GM12892 (cell line): ENCODE measurements at regions not wholly inside any gene's neighbourhood (a gene's known extent, or its start where the extent isn't known, plus 50 kb on each side); places are given as distances from the start of the nearest gene placed in this dataset.
"Not testable (repeated sequence)": the region's sequence is repeated elsewhere in the genome, so short reads cannot be mapped to it uniquely, and the experiment has no call there.

Source experiments
- DNase-seq: peaks from one replicate; pipeline ENCODE4 v3.0.0; 2011; ENCODE audit not compliant: insufficient read length
- FAIRE-seq: peaks from 2 replicates; lab custom pipeline; 2011; peaks lifted over from hg19 to GRCh38; lab: Jason Lieb, UNC
- POLR2A ChIP-seq: IDR thresholded peaks from 2 replicates; pipeline ENCODE4 v1.6.1; 2011; ENCODE audit warnings: low read depth, low read length, control low read depth
- POLR2AphosphoS5 ChIP-seq: IDR thresholded peaks from 2 replicates; pipeline ENCODE4 v1.6.1; 2011; ENCODE audit warnings: low read depth, low read length, control low read depth
- TAF1 ChIP-seq: IDR thresholded peaks from 2 replicates; pipeline ENCODE4 v1.6.1; 2011; ENCODE audit warnings: low read depth, mild to moderate bottlenecking, control low read depth, low read length, borderline replicate concordance

DNA sequence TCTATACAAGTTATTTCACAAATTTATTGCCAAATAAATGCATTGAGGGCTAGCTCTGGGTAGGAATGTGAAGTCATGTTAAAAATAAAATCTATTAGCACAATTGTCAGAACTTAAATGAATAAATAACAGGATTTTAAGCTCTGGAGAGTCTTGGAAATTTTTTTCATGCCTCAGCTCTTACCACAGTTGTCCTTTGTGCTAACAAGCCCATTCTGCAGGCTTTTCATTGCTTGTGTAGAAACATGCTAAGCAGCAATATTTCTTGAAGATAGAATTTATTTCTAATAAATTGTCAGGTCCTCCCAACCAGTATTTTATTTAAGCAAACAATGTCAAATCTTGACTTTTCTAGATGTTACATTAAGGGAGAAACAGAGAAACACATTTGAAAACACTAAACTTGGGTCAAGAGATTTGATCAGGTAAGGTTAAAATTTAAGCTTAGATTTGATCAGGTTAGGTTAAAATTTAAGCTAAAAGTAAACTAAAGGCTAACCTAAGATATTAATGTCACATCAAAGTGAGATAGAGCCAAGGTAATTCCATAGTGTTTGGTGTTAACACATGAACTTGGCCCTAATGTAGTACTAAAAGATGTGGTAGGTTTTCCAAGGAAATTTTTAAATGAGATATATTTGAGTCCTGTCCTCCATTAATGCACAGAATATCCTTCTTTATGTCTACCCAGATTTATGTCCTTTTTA lies 179.1 kb upstream of the IL1RAPL1 start:
- DNase-seq (no peak), FAIRE-seq (no peak)
- TF ChIP-seq POLR2AphosphoS5 (no peak), POLR2A (no peak), TAF1 (no peak)

DNA sequence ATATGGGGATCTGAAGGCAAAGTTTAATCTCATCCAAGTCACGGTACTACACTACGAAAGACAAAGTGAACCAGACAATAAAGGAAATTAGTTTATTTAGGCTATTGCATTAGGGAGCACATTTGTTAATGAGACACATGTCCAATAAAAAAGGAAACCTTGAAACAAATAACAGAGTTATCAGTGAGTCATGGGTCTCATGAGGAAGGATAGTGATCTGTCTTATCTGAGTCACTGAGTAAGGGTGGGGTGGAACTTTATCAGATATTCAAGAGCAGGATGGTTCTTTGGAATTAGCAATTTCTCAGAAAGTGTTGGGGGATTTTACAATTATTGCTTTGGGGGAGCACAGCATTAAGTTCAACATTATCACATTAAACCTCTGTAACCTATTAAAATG lies 188.9 kb upstream of the IL1RAPL1 start:
- no peak for FAIRE-seq
- TF ChIP-seq POLR2A: no peak
- TF ChIP-seq TAF1: no peak
- TF ChIP-seq POLR2AphosphoS5: no peak
- no peak for DNase-seq

DNA sequence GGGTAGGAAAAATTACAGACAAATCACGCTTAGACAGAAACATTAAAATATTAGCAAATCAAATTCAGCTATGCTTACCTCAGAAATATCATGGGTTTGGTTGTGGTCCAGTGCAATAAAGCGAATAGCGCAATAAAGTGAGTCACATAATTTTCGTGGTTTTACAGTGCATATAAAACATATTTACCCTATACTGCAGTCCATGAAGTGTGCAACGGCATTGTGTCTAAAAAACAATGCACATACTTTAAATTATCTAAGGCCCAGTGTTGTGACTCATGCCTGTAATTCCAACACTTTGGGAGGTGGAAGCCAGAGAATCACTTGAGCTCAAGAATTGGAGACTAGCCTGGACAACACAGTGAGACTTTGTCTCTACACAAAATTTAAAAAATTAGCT lies 195.7 kb upstream of the IL1RAPL1 start:
- no peak for TF ChIP-seq POLR2A
- no peak for TF ChIP-seq TAF1
- no peak for TF ChIP-seq POLR2AphosphoS5
- FAIRE-seq (no peak), DNase-seq (no peak)

DNA sequence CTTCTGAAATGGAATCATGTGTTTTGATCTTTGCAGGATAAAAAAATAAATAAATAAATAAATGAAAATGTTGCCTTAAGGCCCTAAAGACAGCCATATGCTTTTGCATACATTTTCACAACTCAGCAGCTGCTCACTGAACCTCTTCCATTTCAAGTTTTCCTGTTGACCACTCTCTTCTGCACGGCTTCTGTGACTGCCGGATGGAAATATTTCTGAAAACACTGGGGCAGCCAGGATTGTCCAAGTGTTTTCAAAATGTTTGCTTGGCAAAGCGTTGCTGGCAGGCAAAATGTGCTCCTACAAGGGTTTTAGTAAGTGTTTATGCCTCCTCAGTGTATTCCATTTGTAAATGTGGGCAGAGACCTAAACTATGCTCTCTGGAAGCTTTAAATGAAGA lies 208.1 kb upstream of the IL1RAPL1 start:
- FAIRE-seq (no peak), DNase-seq (no peak)
- TF ChIP-seq POLR2AphosphoS5 (no peak), TAF1 (no peak), POLR2A (no peak)

DNA sequence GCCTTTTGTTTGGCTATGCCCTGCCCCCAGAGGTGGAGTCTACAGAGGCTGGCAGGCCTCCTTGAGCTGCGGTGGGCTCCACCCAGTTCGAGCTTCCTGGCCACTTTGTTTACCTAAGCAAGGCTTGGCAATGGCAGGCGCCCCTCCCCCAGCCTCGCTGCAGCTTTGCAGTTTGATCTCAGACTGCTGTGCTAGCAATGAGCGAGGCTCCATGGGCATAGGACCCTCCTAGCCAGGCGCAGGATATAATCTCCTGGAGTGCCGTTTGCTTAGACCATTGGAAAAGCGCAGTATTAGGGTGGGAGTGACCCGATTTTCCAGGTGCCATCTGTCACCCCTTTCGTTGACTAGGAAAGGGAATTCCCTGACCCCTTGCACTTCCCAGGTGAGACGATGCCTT lies 219.6 kb upstream of the IL1RAPL1 start:
- DNase-seq, FAIRE-seq: not testable (repeated sequence)

DNA sequence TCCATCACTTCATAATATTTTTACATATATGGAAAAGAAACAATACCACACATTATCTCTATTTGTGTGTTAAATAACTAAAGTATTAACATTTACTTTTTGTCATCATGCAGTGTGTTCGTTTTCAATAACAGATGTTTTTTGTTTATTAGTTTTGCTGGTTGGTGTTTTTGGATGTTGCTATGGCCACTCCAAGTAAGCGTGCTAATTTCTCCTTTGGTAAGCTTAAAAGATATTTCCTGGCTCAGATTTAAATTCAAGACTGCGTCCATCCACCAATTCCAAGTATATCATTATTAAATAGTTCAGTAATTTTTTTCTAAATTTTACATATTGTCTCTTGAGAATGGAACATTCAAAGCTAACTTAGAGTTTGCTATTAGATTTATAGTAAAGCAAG lies 235.4 kb upstream of the IL1RAPL1 start:
- TF ChIP-seq POLR2A: no peak
- no peak for TF ChIP-seq TAF1
- no peak for DNase-seq
- no peak for FAIRE-seq

DNA sequence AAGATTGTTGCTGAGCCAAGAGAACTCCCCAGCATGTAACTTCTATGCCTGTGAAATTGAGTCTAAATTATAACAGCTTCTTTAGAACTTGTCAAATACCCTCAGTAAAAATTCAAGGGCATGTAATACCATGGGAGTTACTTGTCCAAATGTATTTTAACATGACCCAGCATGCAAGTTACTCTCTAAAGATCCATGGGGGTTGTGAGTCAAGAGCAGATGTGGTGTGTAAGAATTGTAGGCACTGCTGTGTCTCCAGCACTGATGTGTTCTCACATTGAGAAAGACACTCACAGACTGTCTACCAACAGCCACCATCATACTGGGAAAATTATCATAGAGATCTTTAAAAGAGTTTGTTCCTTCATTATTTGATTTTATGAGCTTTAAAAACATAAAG lies 237.4 kb upstream of the IL1RAPL1 start:
- FAIRE-seq (no peak), DNase-seq (no peak)
- no peak for TF ChIP-seq TAF1
- TF ChIP-seq POLR2AphosphoS5: no peak
- no peak for TF ChIP-seq POLR2A

DNA sequence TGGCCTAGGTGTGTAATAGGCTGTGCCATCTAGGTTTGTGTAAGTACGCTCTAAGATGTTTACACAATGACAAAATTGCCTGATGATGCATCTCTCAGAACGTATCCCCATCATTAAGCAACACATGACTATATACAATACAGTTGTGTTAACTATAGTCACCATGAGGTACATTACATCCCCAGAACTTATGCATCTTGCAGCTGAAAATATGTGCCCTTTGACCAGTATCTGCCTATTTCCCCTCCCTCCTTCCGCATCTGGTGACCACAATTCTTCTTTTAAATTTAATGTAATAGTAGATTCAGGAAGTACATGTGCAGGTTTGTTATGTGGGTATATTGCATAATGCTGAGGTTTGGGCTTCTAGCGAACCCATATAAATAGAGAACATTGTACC lies 239.8 kb upstream of the IL1RAPL1 start:
- TF ChIP-seq TAF1: no peak
- no peak for TF ChIP-seq POLR2AphosphoS5
- TF ChIP-seq POLR2A: no peak
- DNase-seq (no peak), FAIRE-seq (no peak)

DNA sequence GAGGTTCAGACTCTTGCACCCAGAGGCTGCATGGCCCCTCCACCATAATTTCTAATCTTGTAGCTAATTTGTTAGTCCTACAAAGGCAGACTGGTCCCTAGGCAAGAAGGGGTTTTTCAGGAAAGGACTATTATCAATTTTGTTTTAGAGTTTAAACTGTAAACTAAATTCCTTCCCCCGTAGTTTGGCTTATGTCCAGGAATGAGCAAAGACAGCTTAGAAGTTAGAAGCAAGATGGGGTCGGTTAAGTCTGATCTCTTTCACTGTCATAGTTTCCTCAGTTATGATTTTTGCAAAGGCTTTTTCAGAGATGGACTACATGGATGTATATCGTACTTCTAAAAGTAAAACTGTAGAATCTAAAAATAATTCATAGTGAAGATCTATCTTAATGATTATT lies 258.1 kb upstream of the IL1RAPL1 start:
- TF ChIP-seq POLR2A: no peak
- TF ChIP-seq TAF1: no peak
- TF ChIP-seq POLR2AphosphoS5: no peak
- no peak for DNase-seq
- no peak for FAIRE-seq

DNA sequence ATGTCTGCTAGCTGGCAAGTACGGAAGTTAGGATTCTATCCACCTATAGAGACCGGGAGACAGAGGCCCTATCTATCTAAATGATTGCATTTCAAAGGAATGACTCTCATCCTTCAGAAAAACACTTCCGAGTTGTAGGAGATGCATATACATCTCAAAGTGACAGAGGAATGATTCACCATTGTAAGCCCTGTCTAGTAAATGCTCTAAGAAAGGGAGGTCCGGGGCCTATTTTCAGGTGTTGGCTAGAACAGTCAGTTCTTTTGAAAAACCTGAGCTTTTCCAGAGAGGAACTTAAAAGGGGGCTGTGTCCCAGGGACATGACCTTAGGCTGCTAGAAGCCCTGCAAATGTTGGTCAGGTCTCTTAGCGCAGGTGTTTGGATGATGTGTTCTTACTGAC lies 262.9 kb upstream of the IL1RAPL1 start:
- DNase-seq: no peak
- TF ChIP-seq TAF1: no peak
- no peak for TF ChIP-seq POLR2AphosphoS5
- TF ChIP-seq POLR2A: no peak
- no peak for FAIRE-seq

DNA sequence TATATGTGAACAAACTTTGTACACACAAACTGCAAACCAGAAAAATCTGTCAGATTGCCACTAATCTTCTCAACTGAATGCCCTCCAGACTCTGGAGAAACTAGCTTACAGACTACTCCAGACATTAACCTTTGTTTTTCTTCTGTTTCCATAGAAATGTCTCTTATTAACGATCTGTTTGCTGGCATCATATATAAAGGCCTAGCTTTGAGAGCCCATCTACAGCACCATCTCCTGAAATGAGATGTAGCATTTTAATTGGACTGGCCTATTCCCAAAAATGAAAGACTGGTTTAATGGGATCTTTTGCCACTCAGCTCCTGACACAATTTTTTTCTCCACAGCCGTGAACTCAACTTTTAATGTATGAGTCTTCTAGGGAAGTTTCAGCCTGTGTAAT lies 266.0 kb upstream of the IL1RAPL1 start:
- no peak for FAIRE-seq
- DNase-seq: no peak
- TF ChIP-seq POLR2AphosphoS5 (no peak), POLR2A (no peak), TAF1 (no peak)

DNA sequence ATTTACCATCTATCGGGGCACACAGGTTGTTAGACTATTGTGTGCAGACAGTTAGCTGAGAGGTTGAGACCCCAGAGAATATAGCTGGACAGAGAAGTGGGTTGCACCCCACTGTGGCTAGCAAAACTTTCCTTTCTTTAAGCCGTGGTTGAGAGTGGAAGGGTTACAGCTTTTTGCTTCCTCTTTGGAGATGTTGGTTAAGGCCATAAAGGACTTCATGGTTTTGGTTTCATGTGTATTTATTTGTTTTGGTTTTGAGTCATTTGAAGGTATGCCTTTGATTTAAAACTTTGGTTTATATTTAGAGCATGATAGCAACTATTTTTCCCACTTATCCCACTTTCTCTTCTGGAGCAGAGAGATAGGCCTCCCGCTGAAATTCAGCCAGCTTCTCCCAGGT lies 274.3 kb upstream of the IL1RAPL1 start:
- DNase-seq (no peak), FAIRE-seq (no peak)
- TF ChIP-seq TAF1 (no peak), POLR2A (no peak), POLR2AphosphoS5 (no peak)

DNA sequence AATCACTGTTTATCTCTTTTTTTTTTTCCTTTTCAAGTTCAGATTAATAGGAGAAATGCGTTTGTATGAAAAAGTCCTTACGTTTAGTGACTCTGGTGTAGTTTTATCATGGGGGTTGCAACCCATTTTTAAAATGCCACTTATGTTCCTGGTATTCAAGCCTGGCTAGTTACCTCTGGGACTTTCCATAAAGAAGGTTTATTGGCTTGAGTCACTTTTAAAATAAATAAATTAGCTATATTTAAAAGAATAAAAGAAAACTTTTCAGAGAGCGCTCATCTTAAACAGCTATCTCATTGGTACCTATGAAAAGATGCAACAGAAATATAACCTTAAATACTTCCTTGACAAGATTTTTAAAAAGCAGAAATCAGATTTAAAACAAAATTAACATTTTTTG lies 275.0 kb upstream of the IL1RAPL1 start:
- FAIRE-seq (no peak), DNase-seq (no peak)
- TF ChIP-seq POLR2A: no peak
- no peak for TF ChIP-seq POLR2AphosphoS5
- TF ChIP-seq TAF1: no peak

DNA sequence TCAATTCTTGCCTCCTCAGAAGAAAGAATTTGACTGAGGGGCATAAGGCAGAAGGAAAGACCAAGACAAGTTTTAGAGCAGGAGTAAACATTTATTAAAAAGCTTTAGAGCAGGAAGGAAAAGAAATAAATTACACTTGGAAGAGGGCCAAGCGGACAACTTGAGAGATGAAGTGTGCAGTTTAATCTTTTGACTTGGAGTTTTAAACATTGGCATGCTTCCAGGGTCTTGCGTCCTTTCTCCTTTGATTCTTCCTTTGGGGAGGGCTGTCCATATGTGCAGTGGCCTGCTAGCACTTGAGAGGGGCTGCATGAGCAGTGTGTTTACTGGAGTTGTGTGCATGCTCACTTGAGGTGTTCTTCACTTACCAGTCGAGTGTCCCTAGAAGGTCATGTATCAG lies 275.8 kb upstream of the IL1RAPL1 start:
- FAIRE-seq (no peak), DNase-seq (no peak)
- no peak for TF ChIP-seq TAF1
- no peak for TF ChIP-seq POLR2AphosphoS5
- no peak for TF ChIP-seq POLR2A
